Small intestine (tissue), 7 donors: ENCODE measurements at regions not wholly inside any gene's neighbourhood (a gene's known extent, or its start where the extent isn't known, plus 50 kb on each side); places are given as distances from the start of the nearest gene placed in this dataset.
"Not testable (repeated sequence)": the region's sequence is repeated elsewhere in the genome, so short reads cannot be mapped to it uniquely, and the experiment has no call there.

Experiments used
- DNase-seq, 2 donors: peaks; one replicate each; pipeline versions ENCODE4 v3.0.0 to v3.0.0-alpha.2; 2013
- FAIRE-seq: peaks from 2 replicates; lab custom pipeline; 2012; peaks lifted over from hg19 to GRCh38; lab: Jason Lieb, UNC
- H3K27ac ChIP-seq, 3 donors: one replicate each; pipeline ENCODE4 v1.5.1; 2013; ENCODE audit warnings: low read length in 2 of 3, mild to moderate bottlenecking in 2 of 3, control low read depth in 1 of 3, inconsistent platforms in 1 of 3, low read depth in 1 of 3, moderate library complexity in 1 of 3
- H3K27me3 ChIP-seq, 3 donors: one replicate each; pipeline ENCODE4 v1.6.1; 2013; ENCODE audit warnings: low read length in 3 of 3, inconsistent platforms in 1 of 3; ENCODE audit not compliant: control insufficient read depth in 3 of 3, insufficient read depth in 3 of 3
- H3K36me3 ChIP-seq, 3 donors: one replicate each; pipeline ENCODE4 v1.6.1; 2013; ENCODE audit warnings: low read length in 3 of 3, inconsistent platforms in 1 of 3, low read depth in 1 of 3, mild to moderate bottlenecking in 1 of 3, moderate library complexity in 1 of 3; ENCODE audit not compliant: control insufficient read depth in 3 of 3, insufficient read depth in 2 of 3
- H3K4me1 ChIP-seq, 3 donors: one replicate each; pipeline ENCODE4 v1.6.1; 2013; ENCODE audit warnings: low read length in 2 of 3, inconsistent platforms in 1 of 3, low read depth in 1 of 3, mild to moderate bottlenecking in 1 of 3, moderate library complexity in 1 of 3; ENCODE audit not compliant: control insufficient read depth in 3 of 3, insufficient read depth in 2 of 3
- H3K4me3 ChIP-seq, 3 donors: one replicate each; pipeline ENCODE4 v1.5.1; 2013; ENCODE audit warnings: low read length in 3 of 3, control low read depth in 1 of 3, inconsistent platforms in 1 of 3, low read depth in 1 of 3, mild to moderate bottlenecking in 1 of 3, moderate library complexity in 1 of 3
- H3K9me3 ChIP-seq, 2 donors: one replicate each; pipeline ENCODE4 v1.6.1; 2013; ENCODE audit warnings: low read depth in 1 of 2, low read length in 1 of 2; ENCODE audit not compliant: control insufficient read depth in 2 of 2, insufficient read depth in 1 of 2
- WGBS, 3 donors: extraction: QIAGEN DNeasy Blood & Tissue Kit; methylation state at CpG; one replicate each; pipeline ENCODE4 v1.1.7; 2013; 5-methylcytosine and 5-hydroxymethylcytosine counted together
- donor health status: healthy with polysubstance abuse.
- donor health status: control.
- donor health status: control.
- donor health status: Bipolar disorder and iron deficiency.
- donor health status: healthy.

GRCh38 chrY:6401871-6402270, 155.8 kb downstream of the TSPY2 start:
- not testable (repeated sequence) for H3K27ac ChIP-seq, H3K4me3 ChIP-seq, H3K36me3 ChIP-seq, H3K4me1 ChIP-seq, H3K27me3 ChIP-seq, H3K9me3 ChIP-seq, DNase-seq
- peak; percentile 84 for FAIRE-seq
- WGBS, 3 donors: no CpG with 5 or more reads among the region's 2 CpGs

- FAIRE-seq, H3K4me3 ChIP-seq, H3K4me1 ChIP-seq, H3K27ac ChIP-seq, H3K36me3 ChIP-seq, DNase-seq, H3K9me3 ChIP-seq, H3K27me3 ChIP-seq: not testable (repeated sequence)
- WGBS, 3 donors: no CpG with 5 or more reads among the region's 2 CpGs
Observed at GRCh38 chrY:6406827-6407226, 160.8 kb downstream of the TSPY2 start.

- H3K27ac ChIP-seq, H3K27me3 ChIP-seq, H3K36me3 ChIP-seq, H3K4me1 ChIP-seq, H3K9me3 ChIP-seq, FAIRE-seq, DNase-seq, H3K4me3 ChIP-seq: not testable (repeated sequence)
- WGBS, 3 donors: no CpG with 5 or more reads among the region's 3 CpGs
Observed at GRCh38 chrY:6419171-6419570, 173.1 kb downstream of the TSPY2 start.

GRCh38 chrY:6426701-6427100, 180.7 kb downstream of the TSPY2 start:
- not testable (repeated sequence) for H3K27ac ChIP-seq, H3K9me3 ChIP-seq, H3K4me3 ChIP-seq, DNase-seq, H3K36me3 ChIP-seq, H3K27me3 ChIP-seq, FAIRE-seq, H3K4me1 ChIP-seq
- WGBS, 3 donors: no CpG with 5 or more reads among the region's 4 CpGs

GRCh38 chrY:6445529-6445928, 199.5 kb downstream of the TSPY2 start:
- H3K9me3 ChIP-seq, H3K4me3 ChIP-seq, H3K36me3 ChIP-seq, FAIRE-seq, H3K27ac ChIP-seq, H3K4me1 ChIP-seq, H3K27me3 ChIP-seq, DNase-seq: not testable (repeated sequence)
- no CpG with 5 or more reads among the region's 2 CpGs for WGBS, 3 donors

- not testable (repeated sequence) for FAIRE-seq, H3K9me3 ChIP-seq, H3K27ac ChIP-seq, H3K4me1 ChIP-seq, H3K4me3 ChIP-seq, H3K36me3 ChIP-seq, DNase-seq, H3K27me3 ChIP-seq
- no CpG with 5 or more reads among the region's 3 CpGs for WGBS, 3 donors
Observed at GRCh38 chrY:6447408-6447807, 201.4 kb downstream of the TSPY2 start.

GRCh38 chrY:6468358-6468757, 222.3 kb downstream of the TSPY2 start:
- not testable (repeated sequence) for FAIRE-seq, DNase-seq, H3K4me1 ChIP-seq, H3K27me3 ChIP-seq, H3K36me3 ChIP-seq, H3K27ac ChIP-seq, H3K4me3 ChIP-seq, H3K9me3 ChIP-seq
- WGBS, 3 donors: no CpG with 5 or more reads among the region's 2 CpGs

GRCh38 chrY:6471848-6472247, 225.8 kb downstream of the TSPY2 start:
- not testable (repeated sequence) for H3K27ac ChIP-seq, DNase-seq, H3K27me3 ChIP-seq, H3K4me1 ChIP-seq, H3K4me3 ChIP-seq, H3K9me3 ChIP-seq, H3K36me3 ChIP-seq, FAIRE-seq
- WGBS, 3 donors: no CpG with 5 or more reads among the region's 2 CpGs

- not testable (repeated sequence) for H3K9me3 ChIP-seq, H3K4me1 ChIP-seq, H3K27ac ChIP-seq, H3K27me3 ChIP-seq, FAIRE-seq, H3K4me3 ChIP-seq, DNase-seq, H3K36me3 ChIP-seq
- 6 to 50% methylated on average over 1 of the region's 1 CpG; no CpG with 5 or more reads in 1 of the 3 donors for WGBS, 3 donors
Observed at GRCh38 chrY:6495456-6495855, 249.4 kb downstream of the TSPY2 start.
